ENCODE measurements at regions not wholly inside any gene's neighbourhood (a gene's known extent, or its start where the extent isn't known, plus 50 kb on each side); places are given as distances from the start of the nearest gene placed in this dataset.
A peak's percentile ranks its signal among the peaks of the same experiment; 100 is the strongest.
"Not testable (repeated sequence)": the region's sequence is repeated elsewhere in the genome, so short reads cannot be mapped to it uniquely, and the experiment has no call there.

DNA sequence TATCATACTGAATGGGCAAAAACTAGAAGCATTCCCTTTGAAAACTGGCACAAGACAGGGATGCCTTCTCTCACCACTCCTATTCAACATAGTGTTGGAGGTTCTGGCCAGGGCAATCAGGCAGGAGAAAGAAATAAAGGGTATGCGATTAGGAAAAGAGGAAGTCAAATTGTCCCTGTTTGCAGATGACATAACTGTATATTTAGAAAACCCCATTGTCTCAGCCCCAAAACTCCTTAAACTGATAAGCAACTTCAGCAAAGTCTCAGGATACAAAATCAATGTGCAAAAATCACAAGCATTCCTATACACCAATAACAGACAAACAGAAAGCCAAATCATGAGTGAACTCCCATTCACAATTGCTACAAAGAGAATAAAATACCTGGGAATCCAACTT, 52.5 kb upstream of the CCDC71L start:
- not testable (repeated sequence) for DNase-seq

- not testable (repeated sequence) for DNase-seq
Observed at GRCh38 chr7:106714590-106715442, 53.9 kb upstream of the CCDC71L start.

DNA sequence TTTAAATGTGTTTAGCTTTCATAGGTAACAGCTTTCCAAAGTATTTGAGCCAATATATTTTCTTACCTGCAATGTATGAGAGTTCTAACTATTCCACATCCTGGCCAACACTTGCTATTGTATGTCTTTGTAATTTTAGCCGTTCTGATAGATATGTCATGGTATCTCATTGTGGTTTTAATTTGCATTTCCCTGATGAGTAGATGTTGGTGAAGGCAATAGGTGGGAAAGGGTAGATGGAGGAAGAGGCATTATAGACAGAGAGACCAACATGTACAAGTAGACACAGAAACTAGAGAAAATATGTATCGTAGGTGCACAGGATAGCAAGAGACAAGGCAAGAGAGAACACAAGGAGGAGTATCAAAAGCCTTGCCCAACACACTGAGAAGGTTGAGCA, 54.8 kb upstream of the CCDC71L start:
- DNase-seq: no peak

DNA sequence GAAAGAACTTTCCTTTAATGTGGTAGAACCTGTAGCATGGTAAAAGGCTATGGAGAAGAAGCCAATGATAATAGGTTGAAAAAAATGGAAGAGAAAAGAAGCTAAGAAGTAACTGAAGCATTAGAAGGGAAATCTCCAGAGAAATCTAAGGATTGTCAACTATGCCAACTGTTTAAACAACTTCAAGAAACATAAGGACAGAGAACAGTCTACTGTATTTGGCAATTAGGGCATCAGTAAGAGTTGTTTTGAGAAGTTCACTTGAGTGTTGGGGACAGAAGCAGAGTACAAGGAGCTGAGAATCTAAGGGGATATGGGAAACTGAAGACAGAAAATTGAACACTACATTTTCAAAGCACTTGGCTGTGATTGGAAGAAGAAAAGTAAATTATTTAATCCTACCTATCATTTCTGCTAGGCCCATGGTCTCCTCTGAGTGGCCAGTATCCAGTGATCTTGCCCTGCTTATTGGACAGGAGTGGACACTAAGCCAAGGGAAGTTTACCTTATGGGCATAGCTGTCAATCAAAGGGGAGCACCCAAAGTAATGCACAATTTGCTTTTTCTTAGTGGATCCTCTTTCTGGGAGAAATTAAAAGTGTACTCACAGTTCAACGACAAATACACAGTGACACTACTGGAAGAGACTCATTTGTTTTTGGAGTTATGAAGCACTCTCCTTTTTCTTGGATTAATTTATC, 56.4 kb upstream of the CCDC71L start:
- no peak for DNase-seq

GRCh38 chr7:106717955-106718871, 57.3 kb upstream of the CCDC71L start:
- peak; percentile 80 to 87 for DNase-seq

DNA sequence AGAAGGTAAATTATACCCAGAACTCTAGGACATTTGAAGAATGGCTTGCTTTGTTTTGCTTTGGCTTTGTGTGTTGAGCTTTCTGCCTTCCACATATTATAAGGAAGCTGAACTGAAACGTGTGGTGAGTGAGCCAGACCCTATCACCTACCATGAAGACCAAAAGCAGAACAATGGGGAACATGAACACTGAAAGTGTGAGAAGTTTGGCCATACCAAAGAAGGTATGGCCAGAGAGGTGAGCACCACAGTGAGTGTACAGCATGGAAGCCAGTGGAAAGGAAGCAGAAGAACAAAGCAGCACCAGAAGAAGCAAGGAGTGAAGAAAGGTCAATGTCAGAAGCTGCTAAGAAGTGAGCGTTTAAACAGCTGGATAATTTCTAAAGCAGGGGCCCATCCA, 59.7 kb upstream of the CCDC71L start:
- DNase-seq: no peak

- DNase-seq: no peak
Observed at GRCh38 chr7:106721816-106722785, 61.1 kb upstream of the CCDC71L start.

DNA sequence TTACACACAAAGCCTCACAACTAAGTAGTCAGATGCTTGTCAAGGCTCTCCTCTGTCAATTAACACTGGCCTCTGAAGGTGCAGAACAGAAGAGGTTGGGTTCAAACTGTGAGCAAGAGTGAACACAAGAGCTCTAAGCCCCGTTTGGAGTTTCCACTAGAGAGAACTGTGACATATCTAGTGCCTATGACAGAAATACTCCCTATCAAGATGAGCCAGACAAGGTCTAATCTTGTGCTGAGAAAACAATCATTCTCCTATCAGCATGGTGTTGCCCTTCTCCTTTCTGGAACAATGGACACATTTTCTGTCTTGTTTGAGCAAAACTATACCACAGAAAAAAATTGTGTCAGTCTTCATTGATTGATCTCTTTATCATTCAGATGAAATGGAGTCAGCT, 62.4 kb upstream of the CCDC71L start:
- DNase-seq: no peak

DNA sequence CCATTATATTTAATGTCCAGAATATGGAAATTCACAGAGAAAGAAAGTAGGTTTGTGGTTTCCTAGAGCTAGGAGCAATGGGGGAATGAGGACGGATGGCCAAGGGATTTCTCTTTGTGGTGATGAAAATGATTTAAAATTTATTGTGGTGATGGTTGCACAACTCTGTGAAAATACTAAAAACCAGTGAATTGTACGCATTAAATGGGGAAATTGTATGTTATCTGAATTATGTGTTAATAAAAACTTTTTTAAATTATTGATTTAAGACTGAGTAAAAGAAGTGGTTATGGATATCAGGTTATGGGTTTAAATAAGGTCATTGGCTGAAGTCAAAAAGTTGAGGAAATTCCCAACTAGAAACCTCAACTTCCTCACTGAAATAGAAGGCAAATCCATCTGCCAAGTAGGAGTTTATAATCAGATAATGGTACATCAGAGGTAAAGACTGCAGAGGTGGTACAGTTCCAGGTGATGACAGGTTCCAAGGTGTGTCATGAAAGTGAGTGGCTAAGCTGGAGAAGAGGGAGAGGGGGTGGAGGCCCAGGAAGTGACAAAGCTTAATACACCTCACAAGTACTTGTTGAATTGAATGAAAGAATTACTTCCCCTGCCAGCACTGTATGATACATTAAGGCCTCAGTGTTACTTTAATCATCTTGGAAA, 68.9 kb upstream of the CCDC71L start:
- DNase-seq: peak in 1 of 2 donors; percentile 16

GRCh38 chr7:106731187-106731586, 70.2 kb upstream of the CCDC71L start:
- no peak for DNase-seq

GRCh38 chr7:106731646-106732444, 70.9 kb upstream of the CCDC71L start:
- DNase-seq: no peak

DNA sequence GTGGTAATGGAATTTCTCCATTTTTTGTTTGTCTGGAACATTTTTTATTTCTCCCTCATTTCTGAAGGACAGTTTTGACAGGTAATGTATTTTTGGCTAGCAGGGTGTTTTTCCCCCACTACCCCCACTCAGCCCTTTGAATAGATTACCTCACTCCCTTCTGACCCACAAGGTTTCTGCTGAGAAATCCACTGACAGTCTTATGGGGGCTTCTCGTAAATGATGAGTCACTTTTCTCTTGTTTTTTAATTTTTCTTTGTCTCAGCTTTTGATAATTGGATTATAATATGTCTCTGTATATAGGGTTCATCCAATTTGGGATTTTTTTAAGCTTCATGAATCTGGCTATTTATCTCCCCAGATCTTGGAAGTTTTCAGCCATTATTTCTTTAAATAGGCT, 74.7 kb upstream of the CCDC71L start:
- DNase-seq: no peak

DNA sequence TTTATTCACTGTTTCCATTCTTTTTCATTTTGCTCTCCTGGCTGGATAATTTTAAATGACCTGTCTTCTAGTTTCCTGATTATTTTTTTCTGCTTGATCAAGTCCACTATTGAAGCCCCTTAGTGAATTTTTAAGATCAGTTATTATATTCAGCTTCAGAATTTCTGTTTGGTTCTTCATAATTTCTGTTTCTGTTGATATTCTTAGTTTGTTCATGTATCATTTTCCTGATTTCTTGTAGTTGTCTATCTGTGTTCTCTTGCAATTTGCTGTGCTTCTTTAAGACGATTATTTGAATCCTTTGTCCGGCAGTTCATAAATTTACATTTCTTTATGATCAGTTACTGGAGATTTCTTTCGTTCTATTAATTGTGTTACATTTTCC, 75.2 kb upstream of the CCDC71L start:
- DNase-seq: no peak

DNA sequence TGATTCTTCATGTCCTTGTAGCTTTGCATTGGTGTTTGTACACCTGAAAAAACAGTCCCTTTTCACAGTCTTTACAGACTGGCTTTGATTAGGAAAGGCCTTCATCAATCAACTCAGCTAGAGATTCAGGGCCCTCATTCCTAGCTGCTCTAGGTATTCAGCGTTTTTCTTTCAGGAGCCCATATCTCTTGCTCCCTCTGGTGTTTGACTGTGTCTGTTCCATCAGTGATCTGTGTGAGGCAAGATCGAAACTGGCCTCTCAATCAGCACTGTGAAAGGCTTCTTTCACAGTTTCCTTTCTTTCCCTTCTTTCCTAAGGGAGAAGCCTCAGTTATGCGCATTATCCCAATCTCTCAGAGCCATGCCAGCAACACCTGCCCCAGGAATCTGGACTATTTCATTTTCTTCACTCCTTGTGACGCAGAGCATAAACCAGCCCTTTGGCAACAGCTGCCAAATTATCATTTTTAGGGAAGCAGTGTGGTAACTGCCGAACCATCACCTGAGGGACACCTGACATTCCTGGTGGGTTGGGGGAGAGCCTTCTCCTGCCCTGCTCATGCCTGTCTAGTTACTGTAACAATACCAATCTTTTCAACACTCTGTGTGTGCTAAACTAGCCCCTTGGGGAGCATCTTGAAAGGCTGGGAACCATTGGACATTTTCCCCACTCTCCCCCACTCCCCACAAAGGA, 75.7 kb upstream of the CCDC71L start:
- DNase-seq: peak; percentile 45 to 52

- DNase-seq: no peak
Observed at GRCh38 chr7:106737202-106737562, 76.2 kb upstream of the CCDC71L start.

DNA sequence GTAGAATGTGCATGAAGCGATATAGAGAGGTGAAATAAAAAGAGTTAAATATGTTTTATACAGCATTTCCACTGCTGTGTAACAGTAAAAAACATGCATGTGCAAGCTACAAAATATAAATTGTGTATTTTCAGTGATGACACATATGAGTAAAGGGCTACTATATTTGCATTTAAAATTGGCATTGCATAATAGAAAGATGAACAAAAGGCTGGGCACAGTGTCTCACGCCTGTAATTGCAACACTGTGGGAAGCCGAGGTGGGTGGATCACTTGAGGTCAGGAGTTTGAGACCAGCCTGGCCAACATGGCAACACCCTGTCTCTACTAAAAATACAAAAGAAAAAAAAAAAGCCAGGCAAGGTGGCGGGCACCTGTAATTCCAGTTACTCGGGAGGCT, 79.8 kb upstream of the CCDC71L start:
- no peak for DNase-seq

GRCh38 chr7:106744563-106745091, 83.7 kb upstream of the CCDC71L start:
- DNase-seq: no peak

DNA sequence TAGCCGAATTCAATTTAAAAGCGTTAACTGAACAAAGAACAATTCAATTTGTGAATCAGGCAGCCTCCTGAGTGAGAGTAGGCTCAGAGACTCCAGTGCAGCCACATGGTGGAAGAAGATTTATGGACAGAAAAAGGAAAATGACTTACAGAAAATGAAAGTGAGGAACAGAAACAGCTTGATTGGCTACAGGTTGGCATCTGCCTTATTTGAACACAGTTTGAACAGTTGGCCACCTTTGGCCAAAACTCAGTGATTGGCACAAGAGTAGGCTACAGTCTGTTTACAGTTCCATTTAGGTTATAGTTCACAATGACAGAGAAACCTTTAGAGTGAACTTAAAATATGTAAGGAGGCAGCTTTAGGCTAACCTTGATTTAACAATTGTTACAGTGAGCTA, 86.3 kb upstream of the CCDC71L start:
- not testable (repeated sequence) for DNase-seq

DNA sequence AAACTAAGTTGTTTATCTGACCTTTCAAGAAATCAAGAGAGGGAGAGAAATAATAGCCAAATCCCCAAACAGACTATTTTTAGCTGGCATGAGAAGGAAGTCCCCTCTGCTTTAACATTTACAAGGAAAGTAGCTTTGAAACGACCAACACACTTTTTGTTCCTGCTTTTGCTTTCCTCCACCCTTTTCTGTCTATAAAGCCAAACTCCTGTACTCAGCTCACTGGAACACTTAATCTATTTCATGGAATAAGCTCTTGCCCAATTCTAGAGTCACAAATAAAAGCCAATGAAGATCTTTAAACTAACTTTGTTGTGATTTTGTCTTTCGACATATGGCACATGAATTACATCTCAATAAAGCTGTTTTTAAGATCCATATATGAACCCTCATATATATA, 86.8 kb upstream of the CCDC71L start:
- DNase-seq: no peak

DNA sequence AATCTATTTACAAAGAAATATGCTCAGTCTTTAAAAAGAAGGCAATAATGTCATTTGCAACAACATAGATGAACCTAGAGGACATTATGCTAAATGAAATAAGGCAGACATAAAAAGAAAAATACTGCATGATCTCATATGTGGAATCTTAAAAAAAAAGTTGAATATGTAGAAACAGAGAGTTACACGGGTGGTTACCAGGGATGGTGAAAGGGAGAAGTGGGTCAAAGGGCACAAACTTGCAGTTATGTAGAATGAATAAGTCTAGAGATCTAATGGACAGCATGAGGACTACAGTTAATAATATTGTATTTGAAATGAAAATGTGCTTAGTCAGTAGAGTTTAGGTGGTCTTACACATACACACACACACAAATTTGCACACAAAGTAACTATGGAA, 88.2 kb upstream of the CCDC71L start:
- no peak for DNase-seq
